IMR-90 (cell line): ENCODE measurements at regions not wholly inside any gene's neighbourhood (a gene's known extent, or its start where the extent isn't known, plus 50 kb on each side); places are given as distances from the start of the nearest gene placed in this dataset.

ENCODE experiments used
- ATAC-seq: fragments of 200-7000 bp; cut with Tn5 transposase; 2 replicates; pipeline ENCODE4 v1.9.1; 2020; ENCODE audit warnings: low read depth, mild to moderate bottlenecking, moderate library complexity
- BruUV-seq: library from RNA; stranded (reverse); fragments of 400-500 nt; replicated peaks from 2 replicates; lab custom pipeline; 2021; lab: Mats Ljungman, UMichigan
- CTCF ChIA-PET: fragments of 300-600 bp; formaldehyde crosslinking; extraction: SDS; loops from one replicate; lab custom pipeline; 2021; ENCODE audit warnings: antibody characterized with exemption; lab: Yijun Ruan, JAX
- POLR2A ChIA-PET: fragments of 300-600 bp; sonication (Branson Sonifier 250); formaldehyde crosslinking; loops from one replicate; lab custom pipeline; 2022; ENCODE audit warnings: antibody characterized with exemption; ENCODE audit not compliant: unreplicated experiment; lab: Charles Lee
- DNase-seq: peaks from one replicate; pipeline ENCODE4 v3.0.0; 2013
- H2AFZ ChIP-seq: replicated peaks from 2 replicates; pipeline ENCODE3; 2013; ENCODE audit warnings: low read length, mild to moderate bottlenecking; ENCODE audit not compliant: poor library complexity
- H2AK5ac ChIP-seq: 2 replicates; pipeline ENCODE4 v1.6.1; 2013; ENCODE audit warnings: low read depth, low read length, inconsistent platforms
- H2AK9ac ChIP-seq: replicated peaks from 2 replicates; pipeline ENCODE3; 2013; ENCODE audit warnings: mild to moderate bottlenecking, low read depth, low read length, moderate library complexity; ENCODE audit not compliant: poor library complexity
- H2BK120ac ChIP-seq: 2 replicates; pipeline ENCODE4 v1.6.1; 2013; ENCODE audit warnings: low read depth, low read length, inconsistent platforms
- H2BK15ac ChIP-seq: 3 replicates; pipeline ENCODE4 v1.6.1; 2013; ENCODE audit warnings: low read depth, low read length, inconsistent platforms
- H2BK20ac ChIP-seq: 2 replicates; pipeline ENCODE4 v1.6.1; 2013; ENCODE audit warnings: low read depth, mild to moderate bottlenecking, inconsistent platforms, low read length, moderate library complexity
- H2BK5ac ChIP-seq: 2 replicates; pipeline ENCODE4 v1.6.1; 2013; ENCODE audit warnings: mild to moderate bottlenecking, low read depth, low read length, inconsistent platforms; ENCODE audit not compliant: poor library complexity, severe bottlenecking
- H3K14ac ChIP-seq: replicated peaks from 2 replicates; pipeline ENCODE4 v1.6.1; 2013; ENCODE audit warnings: low read depth, low read length, inconsistent platforms
- H3K18ac ChIP-seq: 2 replicates; pipeline ENCODE4 v1.6.1; 2013; ENCODE audit warnings: low read depth, low read length, control low read depth
- H3K23ac ChIP-seq: 2 replicates; pipeline ENCODE4 v1.6.1; 2013; ENCODE audit warnings: low read depth, low read length, inconsistent platforms
- H3K27ac ChIP-seq: 2 replicates; pipeline ENCODE4 v1.5.1; 2013; ENCODE audit warnings: mild to moderate bottlenecking, control low read depth, low read length; ENCODE audit not compliant: insufficient read depth
- H3K27me3 ChIP-seq: 2 replicates; pipeline ENCODE4 v1.6.1; 2013; ENCODE audit warnings: low read length; ENCODE audit not compliant: control insufficient read depth, insufficient read depth
- H3K36me3 ChIP-seq: 2 replicates; pipeline ENCODE4 v1.6.1; 2013; ENCODE audit warnings: low read length, mixed read lengths; ENCODE audit not compliant: control insufficient read depth, insufficient read depth
- H3K4ac ChIP-seq: 2 replicates; pipeline ENCODE4 v1.6.1; 2013; ENCODE audit warnings: low read depth, low read length, inconsistent platforms
- H3K4me1 ChIP-seq: 2 replicates; pipeline ENCODE4 v1.6.1; 2013; ENCODE audit warnings: low read length, mixed read lengths; ENCODE audit not compliant: control insufficient read depth, insufficient read depth
- H3K4me2 ChIP-seq: 2 replicates; pipeline ENCODE4 v1.6.1; 2013; ENCODE audit warnings: low read depth, mild to moderate bottlenecking, control low read depth, low read length, moderate library complexity
- H3K4me3 ChIP-seq: 2 replicates; pipeline ENCODE4 v1.5.1; 2013; ENCODE audit warnings: low read depth, mild to moderate bottlenecking, control low read depth, low read length, moderate library complexity; ENCODE audit not compliant: insufficient read depth
- H3K56ac ChIP-seq: 2 replicates; pipeline ENCODE4 v1.6.1; 2013; ENCODE audit warnings: low read length, inconsistent platforms; ENCODE audit not compliant: insufficient read depth; ENCODE audit errors: extremely low read depth
- H3K79me1 ChIP-seq, 2 experiments: 2 replicates each; pipeline ENCODE4 v1.6.1; 2013; ENCODE audit warnings: low read length in 2 of 2, inconsistent platforms in 1 of 2, low read depth in 1 of 2
- H3K9ac ChIP-seq: 2 replicates; pipeline ENCODE4 v1.6.1; 2013; ENCODE audit warnings: low read depth, low read length, control low read depth
- H3K9me1 ChIP-seq: 2 replicates; pipeline ENCODE4 v1.6.1; 2013; ENCODE audit warnings: low read length, inconsistent platforms; ENCODE audit not compliant: insufficient read depth
- H3K9me3 ChIP-seq: 2 replicates; pipeline ENCODE4 v1.6.1; 2013; ENCODE audit warnings: low read length; ENCODE audit not compliant: control insufficient read depth, insufficient read depth
- H4K20me1 ChIP-seq: 2 replicates; pipeline ENCODE4 v1.6.1; 2013; ENCODE audit warnings: low read length, inconsistent platforms; ENCODE audit not compliant: insufficient read depth
- H4K5ac ChIP-seq: 2 replicates; pipeline ENCODE4 v1.6.1; 2013; ENCODE audit warnings: mild to moderate bottlenecking, low read depth, low read length, control low read depth
- H4K8ac ChIP-seq, 2 experiments: 2 replicates each; pipeline ENCODE4 v1.6.1; 2013; ENCODE audit warnings: low read depth in 2 of 2, low read length in 2 of 2, control low read depth in 1 of 2, inconsistent platforms in 1 of 2
- H4K91ac ChIP-seq: 2 replicates; pipeline ENCODE4 v1.6.1; 2013; ENCODE audit warnings: low read depth, low read length, inconsistent platforms; ENCODE audit not compliant: insufficient read depth
- BHLHE40 ChIP-seq: fragments of 150-350 bp; IDR thresholded peaks from 2 replicates; pipeline ENCODE4 v1.6.1; 2016; ENCODE audit warnings: mild to moderate bottlenecking, low read depth, low read length
- CEBPB ChIP-seq: IDR thresholded peaks from 2 replicates; pipeline ENCODE4 v1.6.1; 2012; ENCODE audit warnings: low read depth, low read length, improper control_type of control experiment
- CHD1 ChIP-seq: IDR thresholded peaks from 2 replicates; pipeline ENCODE4 v1.6.1; 2012; ENCODE audit warnings: low read depth, low read length, improper control_type of control experiment
- FOS ChIP-seq: fragments of 150-350 bp; IDR thresholded peaks from 2 replicates; pipeline ENCODE4 v1.6.1; 2016; ENCODE audit warnings: low read depth, low read length
- MAFK ChIP-seq: IDR thresholded peaks from 2 replicates; pipeline ENCODE4 v1.6.1; 2012; ENCODE audit warnings: low read depth, low read length, improper control_type of control experiment
- MAZ ChIP-seq: IDR thresholded peaks from 2 replicates; pipeline ENCODE4 v1.6.1; 2012; ENCODE audit warnings: low read depth, mild to moderate bottlenecking, low read length, improper control_type of control experiment, moderate library complexity, borderline replicate concordance
- MXI1 ChIP-seq: IDR thresholded peaks from 2 replicates; pipeline ENCODE4 v1.6.1; 2012; ENCODE audit warnings: low read depth, mild to moderate bottlenecking, low read length, moderate library complexity, borderline replicate concordance
- NFE2L2 ChIP-seq: fragments of 150-350 bp; IDR thresholded peaks from 2 replicates; pipeline ENCODE4 v1.6.1; 2016; ENCODE audit warnings: low read depth, mild to moderate bottlenecking, low read length
- POLR2A ChIP-seq: IDR thresholded peaks from 2 replicates; pipeline ENCODE4 v1.6.1; 2012; ENCODE audit warnings: mild to moderate bottlenecking, low read depth, low read length
- RAD21 ChIP-seq: IDR thresholded peaks from 2 replicates; pipeline ENCODE4 v1.6.1; 2012; ENCODE audit warnings: low read length, improper control_type of control experiment
- RCOR1 ChIP-seq: IDR thresholded peaks from 2 replicates; pipeline ENCODE4 v1.6.1; 2012; ENCODE audit warnings: mild to moderate bottlenecking, low read length, improper control_type of control experiment; ENCODE audit not compliant: insufficient replicate concordance
- RFX5 ChIP-seq: IDR thresholded peaks from 2 replicates; pipeline ENCODE4 v1.8.0; 2012; ENCODE audit warnings: low read depth, mild to moderate bottlenecking, low read length, moderate library complexity
- SMC3 ChIP-seq: fragments of 150-350 bp; IDR thresholded peaks from 2 replicates; pipeline ENCODE4 v1.6.1; 2016; ENCODE audit warnings: low read depth, mild to moderate bottlenecking, antibody characterized with exemption, low read length, moderate library complexity
- WGBS, 2 experiments: methylation state at CpG; one replicate each; pipeline versions ENCODE4 v1.1.5 to v1.1.7; 2013; ENCODE audit warnings: missing lambda C conversion rate in 2 of 2; ENCODE audit not compliant: insufficient read length in 1 of 2; ENCODE audit errors: extremely low coverage in 2 of 2; 5-methylcytosine and 5-hydroxymethylcytosine counted together
- dilution Hi-C: fragments of 300-500 bp; cut with HindIII; formaldehyde crosslinking; loops from one replicate; pipeline ENCODE4 v1.14.3; 2018; ENCODE audit warnings: low sequenced_read_pairs; ENCODE audit not compliant: unreplicated experiment
- in situ Hi-C: fragments of 300-500 bp; cut with MboI; formaldehyde crosslinking; loops from 3 replicates; pipeline ENCODE4 v1.14.3; 2019; ENCODE audit warnings: low sequenced_read_pairs, inconsistent platforms, mixed read lengths
- intact Hi-C: fragments of 100-400 bp; cut with micrococcal nuclease; formaldehyde crosslinking; loops from 2 replicates; pipeline ENCODE4 v1.10.0; 2022
- TF ChIP-seq, protein P1 (sequence below): fragments of 150-350 bp; IDR thresholded peaks from 2 replicates; pipeline ENCODE4 v1.6.1; 2017; ENCODE audit warnings: mild to moderate bottlenecking, antibody characterized with exemption, low read length, low read depth
- TF ChIP-seq, protein P2 (sequence below): conservative IDR thresholded peaks from 2 replicates; pipeline ENCODE4 v1.5.1; 2012; ENCODE audit warnings: mild to moderate bottlenecking, low read depth, low read length, improper control_type of control experiment
- TF ChIP-seq, protein P3 (sequence below): fragments of 150-350 bp; IDR thresholded peaks from 2 replicates; pipeline ENCODE4 v1.6.1; 2016; ENCODE audit warnings: low read depth, mild to moderate bottlenecking, low read length, moderate library complexity, borderline replicate concordance

DNA sequence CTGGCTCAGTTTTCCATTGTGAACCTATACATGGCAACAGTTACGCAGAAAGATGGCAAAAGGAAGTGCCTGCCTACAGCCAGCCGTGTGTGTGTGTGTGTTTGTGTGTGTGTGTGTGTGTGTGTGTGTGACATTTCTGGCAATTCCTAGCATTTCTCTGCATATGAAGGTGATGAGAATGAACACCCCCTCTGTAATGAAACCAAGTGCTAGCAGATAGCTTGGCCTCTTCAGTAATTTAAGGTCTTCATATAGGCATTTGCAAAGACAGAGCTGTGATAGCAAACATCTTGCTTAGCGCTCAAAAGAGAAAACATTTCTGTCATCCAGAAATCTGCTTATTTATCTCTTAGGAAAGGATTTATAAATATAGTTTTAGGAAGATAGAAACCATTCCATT lies 389.1 kb downstream of the AACS start:
- H3K79me1 ChIP-seq, result no peaks in the 10 kb centered on the region
- H3K18ac ChIP-seq, result no peak overlapping the region
- in situ Hi-C loops, result no loop called here
- no peak overlapping the region for H3K14ac ChIP-seq
- no peak overlapping the region for H3K4me2 ChIP-seq
- ATAC-seq (no peak), DNase-seq (no peak)
- TF ChIP-seq MAFK, result no peak
- TF ChIP-seq FOS, result no peak
- TF ChIP-seq, protein P1, sequence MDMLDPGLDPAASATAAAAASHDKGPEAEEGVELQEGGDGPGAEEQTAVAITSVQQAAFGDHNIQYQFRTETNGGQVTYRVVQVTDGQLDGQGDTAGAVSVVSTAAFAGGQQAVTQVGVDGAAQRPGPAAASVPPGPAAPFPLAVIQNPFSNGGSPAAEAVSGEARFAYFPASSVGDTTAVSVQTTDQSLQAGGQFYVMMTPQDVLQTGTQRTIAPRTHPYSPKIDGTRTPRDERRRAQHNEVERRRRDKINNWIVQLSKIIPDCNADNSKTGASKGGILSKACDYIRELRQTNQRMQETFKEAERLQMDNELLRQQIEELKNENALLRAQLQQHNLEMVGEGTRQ, result no peak
- TF ChIP-seq RFX5, result no peak
- no peak for TF ChIP-seq CHD1
- TF ChIP-seq, protein P2, sequence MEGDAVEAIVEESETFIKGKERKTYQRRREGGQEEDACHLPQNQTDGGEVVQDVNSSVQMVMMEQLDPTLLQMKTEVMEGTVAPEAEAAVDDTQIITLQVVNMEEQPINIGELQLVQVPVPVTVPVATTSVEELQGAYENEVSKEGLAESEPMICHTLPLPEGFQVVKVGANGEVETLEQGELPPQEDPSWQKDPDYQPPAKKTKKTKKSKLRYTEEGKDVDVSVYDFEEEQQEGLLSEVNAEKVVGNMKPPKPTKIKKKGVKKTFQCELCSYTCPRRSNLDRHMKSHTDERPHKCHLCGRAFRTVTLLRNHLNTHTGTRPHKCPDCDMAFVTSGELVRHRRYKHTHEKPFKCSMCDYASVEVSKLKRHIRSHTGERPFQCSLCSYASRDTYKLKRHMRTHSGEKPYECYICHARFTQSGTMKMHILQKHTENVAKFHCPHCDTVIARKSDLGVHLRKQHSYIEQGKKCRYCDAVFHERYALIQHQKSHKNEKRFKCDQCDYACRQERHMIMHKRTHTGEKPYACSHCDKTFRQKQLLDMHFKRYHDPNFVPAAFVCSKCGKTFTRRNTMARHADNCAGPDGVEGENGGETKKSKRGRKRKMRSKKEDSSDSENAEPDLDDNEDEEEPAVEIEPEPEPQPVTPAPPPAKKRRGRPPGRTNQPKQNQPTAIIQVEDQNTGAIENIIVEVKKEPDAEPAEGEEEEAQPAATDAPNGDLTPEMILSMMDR, result no peak
- TF ChIP-seq, protein P3, sequence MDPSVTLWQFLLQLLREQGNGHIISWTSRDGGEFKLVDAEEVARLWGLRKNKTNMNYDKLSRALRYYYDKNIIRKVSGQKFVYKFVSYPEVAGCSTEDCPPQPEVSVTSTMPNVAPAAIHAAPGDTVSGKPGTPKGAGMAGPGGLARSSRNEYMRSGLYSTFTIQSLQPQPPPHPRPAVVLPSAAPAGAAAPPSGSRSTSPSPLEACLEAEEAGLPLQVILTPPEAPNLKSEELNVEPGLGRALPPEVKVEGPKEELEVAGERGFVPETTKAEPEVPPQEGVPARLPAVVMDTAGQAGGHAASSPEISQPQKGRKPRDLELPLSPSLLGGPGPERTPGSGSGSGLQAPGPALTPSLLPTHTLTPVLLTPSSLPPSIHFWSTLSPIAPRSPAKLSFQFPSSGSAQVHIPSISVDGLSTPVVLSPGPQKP, result no peak
- no peak for TF ChIP-seq RAD21
- no peak for TF ChIP-seq SMC3
- no peak for TF ChIP-seq NFE2L2
- no peak for TF ChIP-seq MAZ
- TF ChIP-seq BHLHE40, result no peak
- TF ChIP-seq POLR2A, result no peak
- TF ChIP-seq MXI1, result no peak
- no peak for TF ChIP-seq RCOR1
- no peak for TF ChIP-seq CEBPB
- WGBS, 2 experiments, result no CpG with 5 or more reads among the region's 3 CpGs
- H2BK5ac ChIP-seq, result no peak overlapping the region
- no peak overlapping the region for H2AFZ ChIP-seq
- no peak overlapping the region for H2AK5ac ChIP-seq
- H3K9me1 ChIP-seq, result no peaks in the 10 kb centered on the region
- dilution Hi-C loops, result no loop called here
- H3K27me3 ChIP-seq, result no peaks in the 10 kb centered on the region
- no peak overlapping the region for H2BK120ac ChIP-seq
- CTCF ChIA-PET, result interaction anchor here (0.7 kb wide), 1 partner anchor 274 kb away, joined by 3 read pairs; no protein-coding TSS in a partner anchor
- no peak overlapping the region for H4K8ac ChIP-seq
- H4K91ac ChIP-seq, result no peak overlapping the region
- POLR2A ChIA-PET, result no interaction called here
- H3K27ac ChIP-seq, result no peak overlapping the region
- no peak overlapping the region for H3K23ac ChIP-seq
- H2BK20ac ChIP-seq, result no peak overlapping the region
- H3K9ac ChIP-seq, result no peak overlapping the region
- H3K9me3 ChIP-seq, result peaks cover 39% of the 10 kb centered on the region
- H4K5ac ChIP-seq, result no peak overlapping the region
- no peak overlapping the region for H3K4me3 ChIP-seq
- intact Hi-C loops, result no loop called here
- BruUV-seq, result no TSS peak
- H2AK9ac ChIP-seq, result no peak overlapping the region
- no peak overlapping the region for H3K4ac ChIP-seq
- H2BK15ac ChIP-seq, result no peak overlapping the region
- H4K20me1 ChIP-seq, result no peaks in the 10 kb centered on the region
- H3K4me1 ChIP-seq, result no peaks in the 10 kb centered on the region
- no peak overlapping the region for H3K56ac ChIP-seq
- no peaks in the 10 kb centered on the region for H3K36me3 ChIP-seq
